A549 (cell line): ENCODE measurements at regions not wholly inside any gene's neighbourhood (a gene's known extent, or its start where the extent isn't known, plus 50 kb on each side); places are given as distances from the start of the nearest gene placed in this dataset.

Experiments
- CBX8 ChIP-seq: fragments of 200-600 bp; sonication (generic); IDR thresholded peaks from 2 replicates; pipeline ENCODE4 v1.6.1; 2016
- CTCF ChIP-seq: fragments of >200 bp; sonication (Bioruptor Twin); formaldehyde crosslinking; IDR thresholded peaks from 3 replicates; pipeline ENCODE4 v1.5.1; 2016
- EP300 ChIP-seq, 2 experiments: fragments of >200 bp; sonication (Bioruptor Twin); formaldehyde crosslinking; IDR thresholded peaks; 2 replicates in 1 of 2; 3 replicates in 1 of 2; pipeline ENCODE4 v1.6.1; 2016 to 2017
- GATA3 ChIP-seq: IDR thresholded peaks from 2 replicates; pipeline ENCODE4 v1.6.1; 2012; ENCODE audit warnings: borderline replicate concordance
- HDAC2 ChIP-seq: fragments of 200-600 bp; sonication (generic); IDR thresholded peaks from 2 replicates; pipeline ENCODE4 v1.6.1; 2016
- HOXB5 ChIP-seq: fragments of 250-450 bp; sonication (Bioruptor Pico); IDR thresholded peaks from 2 replicates; pipeline ENCODE4 v1.5.0; 2020; ENCODE audit warnings: mild to moderate bottlenecking, moderate library complexity
- JUNB ChIP-seq: fragments of >200 bp; sonication (Bioruptor Twin); formaldehyde crosslinking; IDR thresholded peaks from 2 replicates; pipeline ENCODE4 v1.6.1; 2016
- MAX ChIP-seq: IDR thresholded peaks from 2 replicates; pipeline ENCODE4 v1.6.1; 2012
- MAZ ChIP-seq: fragments of 150-350 bp; IDR thresholded peaks from 2 replicates; pipeline ENCODE4 v1.6.1; 2014; ENCODE audit warnings: antibody characterized with exemption, low read depth, low read length, borderline replicate concordance
- NFE2L2 ChIP-seq: fragments of 150-350 bp; conservative IDR thresholded peaks from 2 replicates; pipeline ENCODE4 v1.6.1; 2014; ENCODE audit warnings: low read length
- PHF8 ChIP-seq: fragments of 200-600 bp; sonication (generic); IDR thresholded peaks from 2 replicates; pipeline ENCODE4 v1.6.1; 2016; ENCODE audit warnings: low read depth, mild to moderate bottlenecking, antibody characterized with exemption, moderate library complexity, borderline replicate concordance
- POLR2A ChIP-seq: IDR thresholded peaks from 2 replicates; pipeline ENCODE4 v1.6.1; 2012; ENCODE audit warnings: mild to moderate bottlenecking, low read length
- RAD21 ChIP-seq, 2 experiments: fragments of >200 bp in 1 of 2; sonication (Bioruptor Twin) in 1 of 2; formaldehyde crosslinking in 1 of 2; IDR thresholded peaks in 1 of 2; conservative IDR thresholded peaks in 1 of 2; 2 replicates in 1 of 2; 3 replicates in 1 of 2; pipeline ENCODE4 v1.6.1; 2012 to 2018; ENCODE audit warnings: inconsistent platforms in 1 of 2

- TF ChIP-seq MAX (no peak), CBX8 (no peak), POLR2A (no peak), CTCF (no peak), EP300 (IDR thresholded peaks at IDR 0.05) (no peak), MAZ (no peak), GATA3 (no peak), HDAC2 (no peak), JUNB (no peak), PHF8 (no peak), HOXB5 (no peak), NFE2L2 (no peak), RAD21 (conservative IDR thresholded peaks at IDR 0.05 in 1 of 2, IDR thresholded peaks at IDR 0.05 in 1 of 2) (no peak)
Observed at GRCh38 chr11:70921804-70922203, 330.6 kb downstream of the SHANK2 start.
